CD14-positive monocyte (primary cell): ENCODE measurements at regions not wholly inside any gene's neighbourhood (a gene's known extent, or its start where the extent isn't known, plus 50 kb on each side); places are given as distances from the start of the nearest gene placed in this dataset.
A peak's percentile ranks its signal among the peaks of the same experiment; 100 is the strongest.
"Not testable (repeated sequence)": the region's sequence is repeated elsewhere in the genome, so short reads cannot be mapped to it uniquely, and the experiment has no call there.

Experiments used
- DNase-seq, 3 donors: peaks; one replicate each; pipeline ENCODE4 v3.0.0-alpha.2; 2011 to 2022
- H2AFZ ChIP-seq: 2 replicates; pipeline ENCODE4 v1.6.0; 2012; ENCODE audit warnings: mild to moderate bottlenecking, low read depth, low read length, inconsistent platforms; ENCODE audit not compliant: insufficient read depth, poor library complexity, severe bottlenecking
- H3K27ac ChIP-seq, 2 donors: 1 replicate in 1 of 2; 2 replicates in 1 of 2; pipeline ENCODE4 v1.5.1; 2012 to 2013; ENCODE audit warnings: low read length in 2 of 2, control low read depth in 1 of 2, inconsistent platforms in 1 of 2, low read depth in 1 of 2, mild to moderate bottlenecking in 1 of 2
- H3K27me3 ChIP-seq, 2 donors: one replicate each; pipeline versions ENCODE4 v1.6.0 to v1.6.1; 2011 to 2013; ENCODE audit warnings: low read length in 2 of 2; ENCODE audit not compliant: control insufficient read depth in 2 of 2, insufficient read depth in 2 of 2
- H3K36me3 ChIP-seq, 2 donors: replicated peaks in 1 of 2; 1 replicate in 1 of 2; 2 replicates in 1 of 2; pipeline versions ENCODE4 v1.5.1 to v1.6.1; 2012 to 2013; ENCODE audit warnings: low read length in 2 of 2, control low read depth in 1 of 2, inconsistent platforms in 1 of 2, mild to moderate bottlenecking in 1 of 2; ENCODE audit not compliant: insufficient read depth in 2 of 2, control insufficient read depth in 1 of 2
- H3K4me1 ChIP-seq, 2 donors: 1 replicate in 1 of 2; 2 replicates in 1 of 2; pipeline versions ENCODE4 v1.5.1 to v1.6.1; 2012 to 2013; ENCODE audit warnings: low read length in 2 of 2, control low read depth in 1 of 2, inconsistent platforms in 1 of 2, mild to moderate bottlenecking in 1 of 2, moderate library complexity in 1 of 2; ENCODE audit not compliant: insufficient read depth in 2 of 2, control insufficient read depth in 1 of 2
- H3K4me2 ChIP-seq: replicated peaks from 2 replicates; pipeline ENCODE3; 2012; ENCODE audit warnings: low read length, moderate library complexity, mild to moderate bottlenecking; ENCODE audit not compliant: poor library complexity, severe bottlenecking; ENCODE audit errors: extremely low read depth
- H3K4me3 ChIP-seq, 3 experiments: fragments of 200-600 bp in 1 of 3; sonication (generic) in 1 of 3; replicated peaks in 1 of 3; 1 replicate in 2 of 3; 2 replicates in 1 of 3; pipeline ENCODE4 v1.5.1; 2011 to 2013; ENCODE audit warnings: low read length in 3 of 3, mild to moderate bottlenecking in 3 of 3, control low read depth in 2 of 3, low read depth in 2 of 3, inconsistent platforms in 1 of 3, moderate library complexity in 1 of 3
- H3K79me2 ChIP-seq: 2 replicates; pipeline ENCODE4 v1.6.0; 2012; ENCODE audit warnings: mild to moderate bottlenecking, control low read depth, inconsistent platforms, low read length, moderate library complexity; ENCODE audit not compliant: insufficient read depth
- H3K9ac ChIP-seq: 2 replicates; pipeline ENCODE4 v1.6.0; 2017; ENCODE audit warnings: low read length, mild to moderate bottlenecking; ENCODE audit not compliant: insufficient read depth, poor library complexity, severe bottlenecking
- H3K9me3 ChIP-seq, 2 donors: replicated peaks in 1 of 2; 1 replicate in 1 of 2; 2 replicates in 1 of 2; pipeline versions ENCODE4 v1.5.1 to v1.6.1; 2012 to 2013; ENCODE audit warnings: low read length in 2 of 2, control low read depth in 1 of 2; ENCODE audit not compliant: control insufficient read depth in 1 of 2, insufficient read depth in 1 of 2
- H4K20me1 ChIP-seq: 2 replicates; pipeline ENCODE4 v1.6.0; 2012; ENCODE audit warnings: mild to moderate bottlenecking, low read length, control low read depth, moderate library complexity; ENCODE audit not compliant: insufficient read depth
- H3K27ac Mint-ChIP-seq, 7 donors: one replicate each; pipeline ENCODE4 v1.8.0; 2020; ENCODE audit warnings: mild to moderate bottlenecking in 7 of 7, mixed read lengths in 7 of 7, moderate library complexity in 6 of 7, inconsistent platforms in 2 of 7
- H3K27me3 Mint-ChIP-seq, 3 donors: one replicate each; pipeline ENCODE4 v1.8.0; 2021 to 2022; ENCODE audit warnings: low read depth in 3 of 3, mild to moderate bottlenecking in 3 of 3, mixed read lengths in 3 of 3, moderate library complexity in 3 of 3, inconsistent platforms in 1 of 3
- H3K36me3 Mint-ChIP-seq, 2 donors: one replicate each; pipeline ENCODE4 v1.8.0; 2020; ENCODE audit warnings: mixed read lengths in 2 of 2, inconsistent platforms in 1 of 2, mild to moderate bottlenecking in 1 of 2
- H3K4me1 Mint-ChIP-seq: one replicate; pipeline ENCODE4 v1.8.0; 2020; ENCODE audit warnings: mild to moderate bottlenecking, mixed read lengths
- H3K4me3 Mint-ChIP-seq, 2 donors: one replicate each; pipeline ENCODE4 v1.8.0; 2020; ENCODE audit warnings: mild to moderate bottlenecking in 2 of 2, mixed read lengths in 2 of 2, moderate library complexity in 1 of 2
- H3K9me3 Mint-ChIP-seq, 7 donors: one replicate each; pipeline ENCODE4 v1.8.0; 2020 to 2022; ENCODE audit warnings: mixed read lengths in 7 of 7, mild to moderate bottlenecking in 6 of 7, moderate library complexity in 6 of 7, inconsistent platforms in 2 of 7
- WGBS: methylation state at CpG from one replicate; pipeline ENCODE4 v1.1.5; 2013; ENCODE audit warnings: missing lambda C conversion rate; ENCODE audit not compliant: insufficient coverage; 5-methylcytosine and 5-hydroxymethylcytosine counted together
- intact Hi-C, 2 donors: fragments of 100-400 bp; cut with micrococcal nuclease; formaldehyde crosslinking; loops; one replicate each; pipeline versions ENCODE4 v1.15.0 to v1.15.1; 2023
- TF ChIP-seq, protein P1 (sequence below): fragments of 200-600 bp; IDR thresholded peaks from one replicate; pipeline ENCODE4 v1.8.0; 2022; ENCODE audit warnings: antibody characterized with exemption, mild to moderate bottlenecking

DNA sequence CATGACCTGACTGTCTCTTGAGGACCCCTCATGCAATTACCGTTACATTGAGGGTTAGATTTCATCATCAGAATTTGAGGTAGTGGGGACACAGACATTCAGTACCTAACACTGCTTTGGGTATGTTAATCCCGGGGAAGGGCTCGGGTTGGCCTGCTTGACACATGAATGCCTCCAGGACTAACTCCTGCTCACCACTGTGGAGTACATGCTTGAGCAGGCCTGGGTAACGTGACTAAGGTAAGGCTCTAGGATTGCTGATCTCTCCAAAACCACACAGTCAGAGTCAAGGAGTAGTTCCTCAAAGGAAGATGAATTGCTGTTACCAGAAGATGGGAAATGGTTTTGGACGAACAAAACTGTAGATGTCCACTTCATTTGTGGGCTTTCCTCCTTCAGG, 376.3 kb upstream of the ZNF462 start:
- Mint-ChIP-seq H3K27ac (no peak overlapping the region), H3K27me3 (no peaks in the 10 kb centered on the region)
- 78% methylated on average over 5 of the region's 5 CpGs for WGBS

DNA sequence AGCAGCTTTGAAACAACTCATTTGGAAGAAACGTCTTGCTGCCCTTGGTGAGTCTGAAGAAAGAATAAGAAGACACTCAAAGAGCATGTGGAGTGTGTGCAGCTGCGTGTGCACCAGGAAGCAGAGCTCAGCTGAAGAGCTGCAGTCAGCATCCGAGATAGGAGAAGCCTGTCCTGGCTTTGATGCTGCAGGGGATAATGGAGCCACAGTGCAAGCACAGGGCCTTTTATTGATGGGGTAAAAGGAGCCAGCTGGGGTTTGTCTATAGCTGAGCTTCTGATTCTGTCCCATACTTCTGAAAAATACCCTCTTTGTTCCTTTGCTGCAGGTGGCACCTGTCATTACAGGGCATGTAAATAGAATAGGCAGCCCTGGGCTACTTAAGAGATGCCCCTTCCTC, 375.7 kb upstream of the ZNF462 start:
- H3K4me3 Mint-ChIP-seq, result no peak overlapping the region
- WGBS, result 83% methylated on average over 3 of the region's 3 CpGs
- Histone ChIP-seq H3K79me2 (no peaks in the 10 kb centered on the region), H3K4me1 (peaks cover 0 to 5% of the 10 kb centered on the region in 2 donors), H2AFZ (no peak overlapping the region), H3K4me3 (no peak overlapping the region), H3K27ac (no peak overlapping the region), H3K36me3 (no peaks in the 10 kb centered on the region), H3K27me3 (no peaks in the 10 kb centered on the region), H3K9me3 (peaks cover 0 to 9% of the 10 kb centered on the region in 2 donors), H3K4me2 (no peak overlapping the region), H4K20me1 (no peaks in the 10 kb centered on the region), H3K9ac (no peak overlapping the region)
- DNase-seq, result no peak
- peak overlapping the region in 1 of 7 donors; percentile 26 for H3K27ac Mint-ChIP-seq
- peaks cover 0 to 14% (median 8%) of the 10 kb centered on the region in 7 donors for H3K9me3 Mint-ChIP-seq
- intact Hi-C loops, result no loop called here
- H3K4me1 Mint-ChIP-seq, result peaks cover 7% of the 10 kb centered on the region
- no peaks in the 10 kb centered on the region for H3K27me3 Mint-ChIP-seq
- TF ChIP-seq, protein P1, sequence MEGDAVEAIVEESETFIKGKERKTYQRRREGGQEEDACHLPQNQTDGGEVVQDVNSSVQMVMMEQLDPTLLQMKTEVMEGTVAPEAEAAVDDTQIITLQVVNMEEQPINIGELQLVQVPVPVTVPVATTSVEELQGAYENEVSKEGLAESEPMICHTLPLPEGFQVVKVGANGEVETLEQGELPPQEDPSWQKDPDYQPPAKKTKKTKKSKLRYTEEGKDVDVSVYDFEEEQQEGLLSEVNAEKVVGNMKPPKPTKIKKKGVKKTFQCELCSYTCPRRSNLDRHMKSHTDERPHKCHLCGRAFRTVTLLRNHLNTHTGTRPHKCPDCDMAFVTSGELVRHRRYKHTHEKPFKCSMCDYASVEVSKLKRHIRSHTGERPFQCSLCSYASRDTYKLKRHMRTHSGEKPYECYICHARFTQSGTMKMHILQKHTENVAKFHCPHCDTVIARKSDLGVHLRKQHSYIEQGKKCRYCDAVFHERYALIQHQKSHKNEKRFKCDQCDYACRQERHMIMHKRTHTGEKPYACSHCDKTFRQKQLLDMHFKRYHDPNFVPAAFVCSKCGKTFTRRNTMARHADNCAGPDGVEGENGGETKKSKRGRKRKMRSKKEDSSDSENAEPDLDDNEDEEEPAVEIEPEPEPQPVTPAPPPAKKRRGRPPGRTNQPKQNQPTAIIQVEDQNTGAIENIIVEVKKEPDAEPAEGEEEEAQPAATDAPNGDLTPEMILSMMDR, result no peak
- H3K36me3 Mint-ChIP-seq, result no peaks in the 10 kb centered on the region

More for the DNA sequence above, 376.3 kb upstream of the ZNF462 start:
- Histone ChIP-seq H3K4me1 (peaks cover 0 to 5% of the 10 kb centered on the region in 2 donors), H3K4me2 (no peak overlapping the region), H3K9me3 (peaks cover 0 to 7% of the 10 kb centered on the region in 2 donors), H2AFZ (no peak overlapping the region), H3K79me2 (no peaks in the 10 kb centered on the region), H3K9ac (no peak overlapping the region), H4K20me1 (no peaks in the 10 kb centered on the region), H3K27me3 (no peaks in the 10 kb centered on the region), H3K4me3 (no peak overlapping the region), H3K36me3 (no peaks in the 10 kb centered on the region), H3K27ac (no peak overlapping the region)
- DNase-seq, result no peak
- TF ChIP-seq, protein P1, result no peak
- intact Hi-C loops, result no loop called here
- H3K4me1 Mint-ChIP-seq, result peaks cover 7% of the 10 kb centered on the region
- H3K36me3 Mint-ChIP-seq, result no peaks in the 10 kb centered on the region
- H3K9me3 Mint-ChIP-seq, result peaks cover 0 to 14% (median 8%) of the 10 kb centered on the region in 7 donors
- no peak overlapping the region for H3K4me3 Mint-ChIP-seq

DNA sequence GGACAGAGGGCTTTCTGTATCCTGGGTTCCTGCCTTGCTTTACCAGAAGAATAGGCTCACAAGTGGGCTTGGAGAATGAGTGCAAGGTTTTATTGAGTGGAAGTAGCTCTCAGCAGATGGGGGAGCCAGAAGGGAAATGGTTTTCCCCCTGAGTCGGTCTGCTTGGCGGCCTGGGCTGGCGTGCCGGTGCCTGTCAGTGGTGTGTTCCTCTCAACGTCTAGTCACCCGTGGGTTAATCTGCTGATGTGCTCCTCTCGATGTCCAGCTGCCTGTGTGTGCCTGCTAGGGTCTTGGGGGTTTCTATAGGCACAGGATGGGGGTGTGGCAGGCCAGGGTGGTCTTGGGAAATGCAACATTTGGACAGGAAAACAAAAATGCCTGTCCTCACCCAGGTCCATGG, 370.8 kb upstream of the ZNF462 start:
- H3K4me3 Mint-ChIP-seq, H3K36me3 Mint-ChIP-seq, H3K4me3 ChIP-seq, H3K4me1 Mint-ChIP-seq, H3K9ac ChIP-seq, H3K4me1 ChIP-seq, H3K27ac ChIP-seq, H2AFZ ChIP-seq, H3K4me2 ChIP-seq, H3K9me3 ChIP-seq, H3K27ac Mint-ChIP-seq, H3K27me3 Mint-ChIP-seq, H3K36me3 ChIP-seq, H3K27me3 ChIP-seq, H3K79me2 ChIP-seq, H4K20me1 ChIP-seq, DNase-seq, intact Hi-C loops: not testable (repeated sequence)
- peaks cover 2 to 17% (median 9%) of the 10 kb centered on the region in 7 donors for H3K9me3 Mint-ChIP-seq
- WGBS, result 96% methylated on average over 5 of the region's 7 CpGs
